Activated CD4-positive, alpha-beta memory T cell treated with anti-CD3 and anti-CD28 coated beads, Interleukin-2, amount 10 ng/mL, durations not matched to agents 7 days and 5 days (primary cell): ENCODE measurements at regions not wholly inside any gene's neighbourhood (a gene's known extent, or its start where the extent isn't known, plus 50 kb on each side); places are given as distances from the start of the nearest gene placed in this dataset.
"Not testable (repeated sequence)": the region's sequence is repeated elsewhere in the genome, so short reads cannot be mapped to it uniquely, and the experiment has no call there.

Experiments
- CTCF ChIA-PET: fragments of 350-600 bp; sonication (Branson Sonifier 250); formaldehyde crosslinking; loops from one replicate; lab custom pipeline; 2021; ENCODE audit warnings: antibody characterized with exemption, inconsistent platforms; lab: Charles Lee
- POLR2A ChIA-PET: fragments of 350-600 bp; sonication (Branson Sonifier 250); formaldehyde crosslinking; loops from one replicate; lab custom pipeline; 2021; ENCODE audit warnings: antibody characterized with exemption; lab: Charles Lee
- DNase-seq: peaks from one replicate; pipeline ENCODE4 v3.0.0-alpha.2; 2020
- H3K27ac Mint-ChIP-seq: one replicate; pipeline ENCODE4 v1.8.0; 2021; ENCODE audit warnings: mild to moderate bottlenecking, mixed read lengths
- H3K27me3 Mint-ChIP-seq: one replicate; pipeline ENCODE4 v1.8.0; 2021; ENCODE audit warnings: mixed read lengths
- H3K36me3 Mint-ChIP-seq: one replicate; pipeline ENCODE4 v1.8.0; 2021; ENCODE audit warnings: low read depth, mixed read lengths
- H3K4me1 Mint-ChIP-seq: one replicate; pipeline ENCODE4 v1.8.0; 2021; ENCODE audit warnings: mixed read lengths
- H3K4me3 Mint-ChIP-seq: one replicate; pipeline ENCODE4 v1.8.0; 2021; ENCODE audit warnings: mild to moderate bottlenecking, mixed read lengths
- H3K9me3 Mint-ChIP-seq: one replicate; pipeline ENCODE4 v1.8.0; 2021; ENCODE audit warnings: mixed read lengths

GRCh38 chr10:123394382-123394781 is 240.2 kb downstream of the BUB3 start:
- no peaks in the 10 kb centered on the region for H3K4me1 Mint-ChIP-seq
- H3K27ac Mint-ChIP-seq, result no peak overlapping the region
- ChIA-PET POLR2A (no interaction called here), CTCF (no interaction called here)
- no peak for DNase-seq
- H3K4me3 Mint-ChIP-seq, result no peak overlapping the region
- H3K9me3 Mint-ChIP-seq, result no peaks in the 10 kb centered on the region
- H3K27me3 Mint-ChIP-seq, result no peaks in the 10 kb centered on the region
- H3K36me3 Mint-ChIP-seq, result no peaks in the 10 kb centered on the region

GRCh38 chr10:123395234-123395633 is 241.0 kb downstream of the BUB3 start:
- CTCF ChIA-PET, H3K27me3 Mint-ChIP-seq, H3K36me3 Mint-ChIP-seq, H3K27ac Mint-ChIP-seq, H3K9me3 Mint-ChIP-seq, H3K4me3 Mint-ChIP-seq, POLR2A ChIA-PET, DNase-seq, H3K4me1 Mint-ChIP-seq: not testable (repeated sequence)

GRCh38 chr10:123395906-123396305 is 241.7 kb downstream of the BUB3 start:
- Mint-ChIP-seq H3K4me3 (no peak overlapping the region), H3K36me3 (no peaks in the 10 kb centered on the region), H3K9me3 (no peaks in the 10 kb centered on the region), H3K27me3 (no peaks in the 10 kb centered on the region), H3K4me1 (no peaks in the 10 kb centered on the region), H3K27ac (no peak overlapping the region)
- CTCF ChIA-PET, result no interaction called here
- no peak for DNase-seq
- POLR2A ChIA-PET, result no interaction called here

- no peaks in the 10 kb centered on the region for H3K9me3 Mint-ChIP-seq
- DNase-seq, result no peak
- no peak overlapping the region for H3K4me3 Mint-ChIP-seq
- H3K36me3 Mint-ChIP-seq, result no peaks in the 10 kb centered on the region
- H3K27me3 Mint-ChIP-seq, result no peaks in the 10 kb centered on the region
- ChIA-PET POLR2A (no interaction called here), CTCF (no interaction called here)
- no peaks in the 10 kb centered on the region for H3K4me1 Mint-ChIP-seq
- no peak overlapping the region for H3K27ac Mint-ChIP-seq
Observed at GRCh38 chr10:123398180-123398591, 244.0 kb downstream of the BUB3 start.

- Mint-ChIP-seq H3K36me3 (no peaks in the 10 kb centered on the region), H3K27me3 (no peaks in the 10 kb centered on the region), H3K9me3 (no peaks in the 10 kb centered on the region), H3K4me3 (no peak overlapping the region), H3K27ac (no peak overlapping the region), H3K4me1 (no peaks in the 10 kb centered on the region)
- POLR2A ChIA-PET, result no interaction called here
- no peak for DNase-seq
- CTCF ChIA-PET, result no interaction called here
Observed at GRCh38 chr10:123398756-123399155, 244.6 kb downstream of the BUB3 start.

- no peak for DNase-seq
- POLR2A ChIA-PET, result no interaction called here
- Mint-ChIP-seq H3K27ac (no peak overlapping the region), H3K9me3 (peaks cover 1% of the 10 kb centered on the region), H3K27me3 (no peaks in the 10 kb centered on the region), H3K4me1 (no peaks in the 10 kb centered on the region), H3K4me3 (no peak overlapping the region), H3K36me3 (no peaks in the 10 kb centered on the region)
- CTCF ChIA-PET, result no interaction called here
Observed at GRCh38 chr10:123399276-123399839, 245.2 kb downstream of the BUB3 start.

GRCh38 chr10:123402021-123402420 is 247.8 kb downstream of the BUB3 start:
- Mint-ChIP-seq H3K36me3 (no peaks in the 10 kb centered on the region), H3K27ac (no peak overlapping the region), H3K27me3 (no peaks in the 10 kb centered on the region), H3K4me1 (no peaks in the 10 kb centered on the region), H3K9me3 (peaks cover 8% of the 10 kb centered on the region), H3K4me3 (no peak overlapping the region)
- ChIA-PET CTCF (no interaction called here), POLR2A (no interaction called here)
- no peak for DNase-seq

- H3K27ac Mint-ChIP-seq, result no peak overlapping the region
- DNase-seq, result no peak
- H3K4me3 Mint-ChIP-seq, result no peak overlapping the region
- peaks cover 8% of the 10 kb centered on the region for H3K9me3 Mint-ChIP-seq
- H3K4me1 Mint-ChIP-seq, result no peaks in the 10 kb centered on the region
- POLR2A ChIA-PET, result no interaction called here
- CTCF ChIA-PET, result no interaction called here
- H3K36me3 Mint-ChIP-seq, result no peaks in the 10 kb centered on the region
- no peaks in the 10 kb centered on the region for H3K27me3 Mint-ChIP-seq
Observed at GRCh38 chr10:123402656-123403055, 248.5 kb downstream of the BUB3 start.

- Mint-ChIP-seq H3K9me3 (peaks cover 8% of the 10 kb centered on the region), H3K4me1 (no peaks in the 10 kb centered on the region), H3K36me3 (no peaks in the 10 kb centered on the region), H3K27ac (no peak overlapping the region), H3K4me3 (no peak overlapping the region), H3K27me3 (peaks cover 2% of the 10 kb centered on the region)
- no peak for DNase-seq
- ChIA-PET CTCF (no interaction called here), POLR2A (no interaction called here)
Observed at GRCh38 chr10:123404357-123404756, 250.2 kb downstream of the BUB3 start.

- DNase-seq, result no peak
- H3K9me3 Mint-ChIP-seq, result peaks cover 8% of the 10 kb centered on the region
- H3K4me1 Mint-ChIP-seq, result no peaks in the 10 kb centered on the region
- H3K4me3 Mint-ChIP-seq, result no peak overlapping the region
- POLR2A ChIA-PET, result no interaction called here
- H3K27ac Mint-ChIP-seq, result no peak overlapping the region
- peaks cover 3% of the 10 kb centered on the region for H3K27me3 Mint-ChIP-seq
- CTCF ChIA-PET, result no interaction called here
- H3K36me3 Mint-ChIP-seq, result no peaks in the 10 kb centered on the region
Observed at GRCh38 chr10:123408660-123409059, 254.5 kb downstream of the BUB3 start.

- no peak for DNase-seq
- Mint-ChIP-seq H3K4me1 (no peaks in the 10 kb centered on the region), H3K36me3 (no peaks in the 10 kb centered on the region), H3K4me3 (no peak overlapping the region), H3K27ac (no peak overlapping the region), H3K9me3 (peaks cover 6% of the 10 kb centered on the region), H3K27me3 (peaks cover 3% of the 10 kb centered on the region)
- ChIA-PET CTCF (no interaction called here), POLR2A (no interaction called here)
Observed at GRCh38 chr10:123409426-123409825, 255.2 kb downstream of the BUB3 start.

- no peak overlapping the region for H3K27ac Mint-ChIP-seq
- CTCF ChIA-PET, result no interaction called here
- H3K4me1 Mint-ChIP-seq, result no peaks in the 10 kb centered on the region
- DNase-seq, result no peak
- POLR2A ChIA-PET, result no interaction called here
- peaks cover 3% of the 10 kb centered on the region for H3K9me3 Mint-ChIP-seq
- H3K4me3 Mint-ChIP-seq, result no peak overlapping the region
- H3K27me3 Mint-ChIP-seq, result peaks cover 3% of the 10 kb centered on the region
- no peaks in the 10 kb centered on the region for H3K36me3 Mint-ChIP-seq
Observed at GRCh38 chr10:123409884-123410283, 255.7 kb downstream of the BUB3 start.

- Mint-ChIP-seq H3K4me3 (no peak overlapping the region), H3K9me3 (no peaks in the 10 kb centered on the region), H3K27me3 (peaks cover 5% of the 10 kb centered on the region), H3K4me1 (no peaks in the 10 kb centered on the region), H3K27ac (no peak overlapping the region), H3K36me3 (no peaks in the 10 kb centered on the region)
- no peak for DNase-seq
- CTCF ChIA-PET, result no interaction called here
- POLR2A ChIA-PET, result no interaction called here
Observed at GRCh38 chr10:123413353-123413752, 252.8 kb upstream of the GPR26 start.

GRCh38 chr10:123415523-123415922 is 250.6 kb upstream of the GPR26 start:
- Mint-ChIP-seq H3K4me3 (no peak overlapping the region), H3K9me3 (no peaks in the 10 kb centered on the region), H3K27ac (no peak overlapping the region), H3K36me3 (no peaks in the 10 kb centered on the region), H3K4me1 (no peaks in the 10 kb centered on the region), H3K27me3 (peaks cover 7% of the 10 kb centered on the region)
- ChIA-PET CTCF (no interaction called here), POLR2A (no interaction called here)
- DNase-seq, result no peak
